ENCODE measurements at regions not wholly inside any gene's neighbourhood (a gene's known extent, or its start where the extent isn't known, plus 50 kb on each side); places are given as distances from the start of the nearest gene placed in this dataset.

DNA sequence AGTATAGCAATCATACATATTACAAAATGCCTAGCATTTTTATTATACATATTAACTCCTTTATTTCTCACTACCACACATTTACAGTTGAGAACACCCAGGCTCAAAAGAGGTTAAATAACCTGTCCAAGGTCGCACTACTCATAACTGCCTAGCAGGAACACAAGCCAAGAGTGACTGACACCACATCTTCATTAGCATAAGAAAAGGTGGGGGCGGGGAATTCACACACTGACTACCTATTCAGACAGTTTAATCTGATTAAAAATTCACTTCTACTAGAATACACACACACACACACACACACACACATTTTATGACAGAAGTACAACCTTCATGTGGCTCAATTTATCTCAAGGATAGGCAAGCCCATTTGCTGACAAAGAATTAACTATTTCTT is 77.8 kb upstream of the CACHD1 start:
- no peak for TF ChIP-seq TAF1 (IDR thresholded peaks at IDR 0.05; ENCODE audit: borderline replicate concordance, insufficient read depth, low read length)
- TF ChIP-seq POLR2AphosphoS5 (IDR thresholded peaks at IDR 0.05; ENCODE audit: low read depth, low read length), result no peak
- TF ChIP-seq FOXP2 (optimal IDR thresholded peaks at IDR 0.05; ENCODE audit: borderline replicate concordance, extremely low read depth, extremely low read length, insufficient read depth), result no peak
- TF ChIP-seq, protein P1, sequence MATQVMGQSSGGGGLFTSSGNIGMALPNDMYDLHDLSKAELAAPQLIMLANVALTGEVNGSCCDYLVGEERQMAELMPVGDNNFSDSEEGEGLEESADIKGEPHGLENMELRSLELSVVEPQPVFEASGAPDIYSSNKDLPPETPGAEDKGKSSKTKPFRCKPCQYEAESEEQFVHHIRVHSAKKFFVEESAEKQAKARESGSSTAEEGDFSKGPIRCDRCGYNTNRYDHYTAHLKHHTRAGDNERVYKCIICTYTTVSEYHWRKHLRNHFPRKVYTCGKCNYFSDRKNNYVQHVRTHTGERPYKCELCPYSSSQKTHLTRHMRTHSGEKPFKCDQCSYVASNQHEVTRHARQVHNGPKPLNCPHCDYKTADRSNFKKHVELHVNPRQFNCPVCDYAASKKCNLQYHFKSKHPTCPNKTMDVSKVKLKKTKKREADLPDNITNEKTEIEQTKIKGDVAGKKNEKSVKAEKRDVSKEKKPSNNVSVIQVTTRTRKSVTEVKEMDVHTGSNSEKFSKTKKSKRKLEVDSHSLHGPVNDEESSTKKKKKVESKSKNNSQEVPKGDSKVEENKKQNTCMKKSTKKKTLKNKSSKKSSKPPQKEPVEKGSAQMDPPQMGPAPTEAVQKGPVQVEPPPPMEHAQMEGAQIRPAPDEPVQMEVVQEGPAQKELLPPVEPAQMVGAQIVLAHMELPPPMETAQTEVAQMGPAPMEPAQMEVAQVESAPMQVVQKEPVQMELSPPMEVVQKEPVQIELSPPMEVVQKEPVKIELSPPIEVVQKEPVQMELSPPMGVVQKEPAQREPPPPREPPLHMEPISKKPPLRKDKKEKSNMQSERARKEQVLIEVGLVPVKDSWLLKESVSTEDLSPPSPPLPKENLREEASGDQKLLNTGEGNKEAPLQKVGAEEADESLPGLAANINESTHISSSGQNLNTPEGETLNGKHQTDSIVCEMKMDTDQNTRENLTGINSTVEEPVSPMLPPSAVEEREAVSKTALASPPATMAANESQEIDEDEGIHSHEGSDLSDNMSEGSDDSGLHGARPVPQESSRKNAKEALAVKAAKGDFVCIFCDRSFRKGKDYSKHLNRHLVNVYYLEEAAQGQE (IDR thresholded peaks at IDR 0.05; ENCODE audit: insufficient read depth in 1 of 2, low read depth in 2 of 2, low read length in 2 of 2), result no peak
- TF ChIP-seq SIN3A (IDR thresholded peaks at IDR 0.05; ENCODE audit: borderline replicate concordance, insufficient read depth, low read length), result no peak

- TF ChIP-seq SIN3A (IDR thresholded peaks at IDR 0.05; ENCODE audit: borderline replicate concordance, insufficient read depth, low read length) (no peak), TAF1 (IDR thresholded peaks at IDR 0.05; ENCODE audit: borderline replicate concordance, insufficient read depth, low read length) (no peak), FOXP2 (optimal IDR thresholded peaks at IDR 0.05; ENCODE audit: borderline replicate concordance, extremely low read depth, extremely low read length, insufficient read depth) (no peak), POLR2AphosphoS5 (IDR thresholded peaks at IDR 0.05; ENCODE audit: low read depth, low read length) (no peak)
- TF ChIP-seq, protein P1 (IDR thresholded peaks at IDR 0.05; ENCODE audit: insufficient read depth in 1 of 2, low read depth in 2 of 2, low read length in 2 of 2), result no peak
Observed at GRCh38 chr1:64393790-64394189, 76.1 kb upstream of the CACHD1 start.

- TF ChIP-seq, protein P1 (IDR thresholded peaks at IDR 0.05; ENCODE audit: insufficient read depth in 1 of 2, low read depth in 2 of 2, low read length in 2 of 2), result no peak
- TF ChIP-seq FOXP2 (optimal IDR thresholded peaks at IDR 0.05; ENCODE audit: borderline replicate concordance, extremely low read depth, extremely low read length, insufficient read depth) (no peak), TAF1 (IDR thresholded peaks at IDR 0.05; ENCODE audit: borderline replicate concordance, insufficient read depth, low read length) (no peak), POLR2AphosphoS5 (IDR thresholded peaks at IDR 0.05; ENCODE audit: low read depth, low read length) (no peak), SIN3A (IDR thresholded peaks at IDR 0.05; ENCODE audit: borderline replicate concordance, insufficient read depth, low read length) (no peak)
Observed at GRCh38 chr1:64396817-64397216, 73.1 kb upstream of the CACHD1 start.

DNA sequence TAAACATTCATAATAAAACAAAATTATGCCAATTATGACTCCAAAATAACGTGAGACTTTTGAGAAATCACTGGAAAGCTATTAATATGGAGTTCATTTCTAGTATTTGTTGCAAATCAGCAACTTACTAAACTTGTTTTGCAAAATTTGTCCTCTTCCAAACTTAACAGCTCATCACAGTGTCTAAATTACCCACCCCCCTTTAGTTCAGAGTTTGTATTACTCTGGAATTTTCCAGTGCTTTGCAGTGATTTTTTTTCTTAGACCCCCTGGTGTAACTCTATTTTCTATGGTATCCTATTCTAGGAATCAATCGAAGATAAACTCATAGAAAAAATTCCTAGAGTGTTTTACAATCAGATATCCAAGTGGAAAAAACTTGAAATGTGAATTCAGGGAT is 72.4 kb upstream of the CACHD1 start:
- no peak for TF ChIP-seq POLR2AphosphoS5 (IDR thresholded peaks at IDR 0.05; ENCODE audit: low read depth, low read length)
- no peak for TF ChIP-seq FOXP2 (optimal IDR thresholded peaks at IDR 0.05; ENCODE audit: borderline replicate concordance, extremely low read depth, extremely low read length, insufficient read depth)
- TF ChIP-seq SIN3A (IDR thresholded peaks at IDR 0.05; ENCODE audit: borderline replicate concordance, insufficient read depth, low read length), result no peak
- TF ChIP-seq TAF1 (IDR thresholded peaks at IDR 0.05; ENCODE audit: borderline replicate concordance, insufficient read depth, low read length), result no peak
- TF ChIP-seq, protein P1 (IDR thresholded peaks at IDR 0.05; ENCODE audit: insufficient read depth in 1 of 2, low read depth in 2 of 2, low read length in 2 of 2), result no peak

- TF ChIP-seq POLR2AphosphoS5 (IDR thresholded peaks at IDR 0.05; ENCODE audit: low read depth, low read length) (no peak), SIN3A (IDR thresholded peaks at IDR 0.05; ENCODE audit: borderline replicate concordance, insufficient read depth, low read length) (no peak), TAF1 (IDR thresholded peaks at IDR 0.05; ENCODE audit: borderline replicate concordance, insufficient read depth, low read length) (no peak), FOXP2 (optimal IDR thresholded peaks at IDR 0.05; ENCODE audit: borderline replicate concordance, extremely low read depth, extremely low read length, insufficient read depth) (no peak)
- TF ChIP-seq, protein P1 (IDR thresholded peaks at IDR 0.05; ENCODE audit: insufficient read depth in 1 of 2, low read depth in 2 of 2, low read length in 2 of 2), result no peak
Observed at GRCh38 chr1:64398936-64399335, 71.0 kb upstream of the CACHD1 start.
